Type B pancreatic cell (in vitro differentiated cells): ENCODE measurements at regions not wholly inside any gene's neighbourhood (a gene's known extent, or its start where the extent isn't known, plus 50 kb on each side); places are given as distances from the start of the nearest gene placed in this dataset.
"Not testable (repeated sequence)": the region's sequence is repeated elsewhere in the genome, so short reads cannot be mapped to it uniquely, and the experiment has no call there.

Experiments used
- DNase-seq: peaks from one replicate; pipeline ENCODE4 v3.0.0; 2021; ENCODE audit warnings: mixed read lengths; ENCODE audit not compliant: unreplicated experiment; ENCODE audit errors: extremely low spot score
- H3K27ac Mint-ChIP-seq: 2 replicates; pipeline ENCODE4 v1.8.0; 2021; ENCODE audit warnings: mild to moderate bottlenecking, mixed read lengths
- H3K27me3 Mint-ChIP-seq: 2 replicates; pipeline ENCODE4 v1.8.0; 2021; ENCODE audit warnings: mixed read lengths
- H3K36me3 Mint-ChIP-seq: 2 replicates; pipeline ENCODE4 v1.8.0; 2021; ENCODE audit warnings: mixed read lengths
- H3K4me1 Mint-ChIP-seq: one replicate; pipeline ENCODE4 v1.8.0; 2021; ENCODE audit warnings: mixed read lengths; ENCODE audit not compliant: unreplicated experiment
- H3K4me3 Mint-ChIP-seq: 2 replicates; pipeline ENCODE4 v1.8.0; 2021; ENCODE audit warnings: mild to moderate bottlenecking, mixed read lengths
- H3K9me3 Mint-ChIP-seq: 2 replicates; pipeline ENCODE4 v1.8.0; 2021; ENCODE audit warnings: mixed read lengths
- TF ChIP-seq, protein P1 (sequence below): fragments of 200-600 bp; sonication (generic); conservative IDR thresholded peaks from 2 replicates; pipeline ENCODE4 v1.5.0; 2021; ENCODE audit warnings: antibody characterized with exemption, mild to moderate bottlenecking

DNA sequence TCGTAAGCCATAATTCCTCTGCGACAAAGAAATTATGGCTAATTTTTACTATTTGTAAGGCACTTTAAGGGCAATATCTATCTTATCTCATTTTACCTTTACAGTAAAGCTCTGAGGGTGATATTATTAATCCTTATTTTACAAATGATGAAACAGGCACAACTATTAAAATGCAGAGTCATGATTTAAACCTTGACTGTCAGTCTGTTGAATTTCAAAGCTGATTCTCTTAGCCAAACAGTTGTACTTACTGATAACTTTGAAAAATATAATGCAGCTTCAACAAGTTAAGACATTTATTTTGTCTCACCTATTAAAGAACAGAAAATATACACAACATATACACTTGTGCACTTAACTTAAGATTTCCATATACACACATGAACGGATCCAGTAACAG, 88.2 kb downstream of the SMPDL3A start:
- H3K9me3 Mint-ChIP-seq: peaks cover 3% of the 10 kb centered on the region
- peaks cover 6% of the 10 kb centered on the region for H3K4me1 Mint-ChIP-seq
- TF ChIP-seq, protein P1, sequence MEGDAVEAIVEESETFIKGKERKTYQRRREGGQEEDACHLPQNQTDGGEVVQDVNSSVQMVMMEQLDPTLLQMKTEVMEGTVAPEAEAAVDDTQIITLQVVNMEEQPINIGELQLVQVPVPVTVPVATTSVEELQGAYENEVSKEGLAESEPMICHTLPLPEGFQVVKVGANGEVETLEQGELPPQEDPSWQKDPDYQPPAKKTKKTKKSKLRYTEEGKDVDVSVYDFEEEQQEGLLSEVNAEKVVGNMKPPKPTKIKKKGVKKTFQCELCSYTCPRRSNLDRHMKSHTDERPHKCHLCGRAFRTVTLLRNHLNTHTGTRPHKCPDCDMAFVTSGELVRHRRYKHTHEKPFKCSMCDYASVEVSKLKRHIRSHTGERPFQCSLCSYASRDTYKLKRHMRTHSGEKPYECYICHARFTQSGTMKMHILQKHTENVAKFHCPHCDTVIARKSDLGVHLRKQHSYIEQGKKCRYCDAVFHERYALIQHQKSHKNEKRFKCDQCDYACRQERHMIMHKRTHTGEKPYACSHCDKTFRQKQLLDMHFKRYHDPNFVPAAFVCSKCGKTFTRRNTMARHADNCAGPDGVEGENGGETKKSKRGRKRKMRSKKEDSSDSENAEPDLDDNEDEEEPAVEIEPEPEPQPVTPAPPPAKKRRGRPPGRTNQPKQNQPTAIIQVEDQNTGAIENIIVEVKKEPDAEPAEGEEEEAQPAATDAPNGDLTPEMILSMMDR: no peak
- H3K36me3 Mint-ChIP-seq: no peaks in the 10 kb centered on the region
- H3K27me3 Mint-ChIP-seq: no peaks in the 10 kb centered on the region
- no peak overlapping the region for H3K4me3 Mint-ChIP-seq
- no peak overlapping the region for H3K27ac Mint-ChIP-seq
- no peak for DNase-seq

DNA sequence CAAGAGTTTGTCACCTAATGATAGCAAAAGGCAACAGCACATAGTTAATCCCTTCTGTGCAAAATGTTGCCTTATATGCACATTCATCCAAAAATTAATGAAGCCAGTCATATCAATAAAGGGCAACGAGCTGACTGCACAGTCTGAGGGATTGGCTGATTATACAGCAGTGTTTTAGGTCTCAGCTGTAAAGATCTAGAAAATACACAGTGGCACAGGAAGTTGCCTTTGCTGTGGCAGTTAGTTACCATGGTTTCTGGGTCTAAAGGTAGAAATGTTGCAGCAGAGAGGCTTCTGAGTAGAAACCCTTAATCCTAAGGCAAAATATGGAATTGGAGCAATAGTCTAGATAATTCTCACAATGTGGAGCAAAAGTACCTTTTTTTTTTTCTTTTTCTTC, 89.7 kb downstream of the SMPDL3A start:
- TF ChIP-seq, protein P1: no peak
- H3K27ac Mint-ChIP-seq: no peak overlapping the region
- no peak for DNase-seq
- H3K4me3 Mint-ChIP-seq: no peak overlapping the region
- no peaks in the 10 kb centered on the region for H3K36me3 Mint-ChIP-seq
- peaks cover 8% of the 10 kb centered on the region for H3K9me3 Mint-ChIP-seq
- peaks cover 6% of the 10 kb centered on the region for H3K4me1 Mint-ChIP-seq
- no peaks in the 10 kb centered on the region for H3K27me3 Mint-ChIP-seq

GRCh38 chr6:122886481-122886880, 97.4 kb downstream of the SMPDL3A start:
- H3K27me3 Mint-ChIP-seq: no peaks in the 10 kb centered on the region
- no peak overlapping the region for H3K27ac Mint-ChIP-seq
- no peaks in the 10 kb centered on the region for H3K36me3 Mint-ChIP-seq
- no peaks in the 10 kb centered on the region for H3K4me1 Mint-ChIP-seq
- no peak overlapping the region for H3K4me3 Mint-ChIP-seq
- peaks cover 12% of the 10 kb centered on the region for H3K9me3 Mint-ChIP-seq
- TF ChIP-seq, protein P1: no peak
- no peak for DNase-seq

DNA sequence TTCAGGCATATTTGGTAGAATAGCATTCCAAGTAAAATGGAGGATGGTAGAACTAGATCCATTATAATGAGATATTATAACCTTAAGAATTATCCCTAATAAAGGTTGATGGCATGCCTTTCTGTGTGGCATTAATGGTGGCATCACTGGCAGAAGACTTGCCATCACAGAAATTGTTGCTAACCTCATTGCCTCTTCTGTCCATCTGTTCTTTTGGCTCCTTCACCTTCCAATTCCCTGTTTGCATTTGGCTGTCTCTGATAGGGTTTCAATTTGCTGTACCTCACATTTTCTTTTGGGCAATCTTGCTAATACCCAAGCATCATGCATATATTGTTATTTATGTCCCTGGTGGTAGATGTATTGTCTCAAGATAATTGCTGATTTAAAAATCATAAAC, 98.9 kb downstream of the SMPDL3A start:
- H3K36me3 Mint-ChIP-seq: no peaks in the 10 kb centered on the region
- no peaks in the 10 kb centered on the region for H3K4me1 Mint-ChIP-seq
- H3K27me3 Mint-ChIP-seq: no peaks in the 10 kb centered on the region
- no peak overlapping the region for H3K27ac Mint-ChIP-seq
- no peak for DNase-seq
- no peak overlapping the region for H3K4me3 Mint-ChIP-seq
- TF ChIP-seq, protein P1: no peak
- peaks cover 4% of the 10 kb centered on the region for H3K9me3 Mint-ChIP-seq

DNA sequence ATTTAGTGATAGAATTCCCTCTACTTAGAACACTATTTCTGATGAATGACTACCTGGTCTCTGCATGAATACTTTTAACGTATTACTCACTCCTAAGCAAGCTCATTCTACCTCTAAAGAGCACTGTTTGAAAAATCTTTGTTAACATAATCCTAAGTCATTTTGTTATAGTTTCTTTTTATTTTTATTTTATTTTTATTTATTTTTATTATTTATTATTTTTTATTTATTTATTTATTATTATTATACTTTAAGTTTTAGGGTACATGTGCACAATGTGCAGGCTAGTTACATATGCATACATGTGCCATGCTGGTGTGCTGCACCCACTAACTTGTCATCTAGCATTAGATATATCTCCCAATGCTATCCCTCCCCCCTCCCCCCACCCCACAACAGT, 99.6 kb downstream of the SMPDL3A start:
- H3K36me3 Mint-ChIP-seq, H3K4me1 Mint-ChIP-seq, H3K9me3 Mint-ChIP-seq, H3K27me3 Mint-ChIP-seq, H3K27ac Mint-ChIP-seq, DNase-seq, H3K4me3 Mint-ChIP-seq: not testable (repeated sequence)

DNA sequence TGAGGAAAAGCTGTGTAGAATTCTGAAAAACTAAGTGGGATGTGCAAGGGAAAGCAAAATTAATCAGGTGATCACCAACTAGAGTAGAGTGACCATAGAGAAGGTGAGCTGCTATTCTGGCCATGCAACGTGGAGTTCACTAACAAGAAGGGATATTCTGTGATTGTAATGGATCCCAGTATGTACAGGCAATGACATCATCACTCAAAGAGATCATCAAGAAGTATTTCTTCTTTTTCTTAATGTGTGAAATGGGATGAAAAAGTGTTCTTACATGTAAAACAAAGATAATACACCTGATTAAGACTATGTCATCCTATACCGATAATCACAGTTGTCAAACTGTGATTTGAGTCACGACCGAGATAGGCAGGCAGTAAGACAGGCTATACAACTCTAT, 101.2 kb downstream of the SMPDL3A start:
- Mint-ChIP-seq H3K4me1 (no peaks in the 10 kb centered on the region), H3K27ac (no peak overlapping the region), H3K27me3 (no peaks in the 10 kb centered on the region), H3K36me3 (no peaks in the 10 kb centered on the region), H3K4me3 (no peak overlapping the region), H3K9me3 (peaks cover 4% of the 10 kb centered on the region)
- TF ChIP-seq, protein P1: no peak
- DNase-seq: no peak
